ENCODE measurements at regions not wholly inside any gene's neighbourhood (a gene's known extent, or its start where the extent isn't known, plus 50 kb on each side); places are given as distances from the start of the nearest gene placed in this dataset.
"Not testable (repeated sequence)": the region's sequence is repeated elsewhere in the genome, so short reads cannot be mapped to it uniquely, and the experiment has no call there.

DNA sequence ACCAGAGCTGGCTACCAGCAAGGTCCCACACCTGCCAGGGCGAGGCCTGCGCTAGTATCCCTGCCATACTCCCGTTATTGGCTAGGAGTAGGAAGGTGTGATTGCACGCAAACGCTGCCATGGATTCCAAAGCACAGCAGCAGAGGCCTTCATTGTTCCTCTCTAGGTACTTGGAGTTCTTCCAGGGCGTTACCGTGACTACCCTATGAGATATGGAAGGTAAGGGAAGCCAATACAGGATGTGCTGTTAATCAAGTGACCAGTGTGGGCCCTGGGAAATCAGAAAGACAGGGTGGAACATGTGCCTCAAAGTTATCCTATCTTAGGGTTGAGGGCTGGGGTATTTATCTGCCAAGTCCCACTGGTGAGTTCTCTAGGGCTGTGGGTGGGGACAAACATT lies 320.7 kb upstream of the DPP6 start:
- TF ChIP-seq, protein P1, sequence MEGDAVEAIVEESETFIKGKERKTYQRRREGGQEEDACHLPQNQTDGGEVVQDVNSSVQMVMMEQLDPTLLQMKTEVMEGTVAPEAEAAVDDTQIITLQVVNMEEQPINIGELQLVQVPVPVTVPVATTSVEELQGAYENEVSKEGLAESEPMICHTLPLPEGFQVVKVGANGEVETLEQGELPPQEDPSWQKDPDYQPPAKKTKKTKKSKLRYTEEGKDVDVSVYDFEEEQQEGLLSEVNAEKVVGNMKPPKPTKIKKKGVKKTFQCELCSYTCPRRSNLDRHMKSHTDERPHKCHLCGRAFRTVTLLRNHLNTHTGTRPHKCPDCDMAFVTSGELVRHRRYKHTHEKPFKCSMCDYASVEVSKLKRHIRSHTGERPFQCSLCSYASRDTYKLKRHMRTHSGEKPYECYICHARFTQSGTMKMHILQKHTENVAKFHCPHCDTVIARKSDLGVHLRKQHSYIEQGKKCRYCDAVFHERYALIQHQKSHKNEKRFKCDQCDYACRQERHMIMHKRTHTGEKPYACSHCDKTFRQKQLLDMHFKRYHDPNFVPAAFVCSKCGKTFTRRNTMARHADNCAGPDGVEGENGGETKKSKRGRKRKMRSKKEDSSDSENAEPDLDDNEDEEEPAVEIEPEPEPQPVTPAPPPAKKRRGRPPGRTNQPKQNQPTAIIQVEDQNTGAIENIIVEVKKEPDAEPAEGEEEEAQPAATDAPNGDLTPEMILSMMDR (conservative IDR thresholded peaks at IDR 0.05 in 1 of 2, IDR thresholded peaks at IDR 0.05 in 1 of 2; ENCODE audit: extremely low read depth in 1 of 2, insufficient read depth in 1 of 2, low read depth in 1 of 2, low read length in 2 of 2), result not testable (repeated sequence)
- TF ChIP-seq EZH2 (IDR thresholded peaks at IDR 0.05; ENCODE audit: borderline replicate concordance, low read length), result not testable (repeated sequence)
